ENCODE measurements at regions not wholly inside any gene's neighbourhood (a gene's known extent, or its start where the extent isn't known, plus 50 kb on each side); places are given as distances from the start of the nearest gene placed in this dataset.

DNA sequence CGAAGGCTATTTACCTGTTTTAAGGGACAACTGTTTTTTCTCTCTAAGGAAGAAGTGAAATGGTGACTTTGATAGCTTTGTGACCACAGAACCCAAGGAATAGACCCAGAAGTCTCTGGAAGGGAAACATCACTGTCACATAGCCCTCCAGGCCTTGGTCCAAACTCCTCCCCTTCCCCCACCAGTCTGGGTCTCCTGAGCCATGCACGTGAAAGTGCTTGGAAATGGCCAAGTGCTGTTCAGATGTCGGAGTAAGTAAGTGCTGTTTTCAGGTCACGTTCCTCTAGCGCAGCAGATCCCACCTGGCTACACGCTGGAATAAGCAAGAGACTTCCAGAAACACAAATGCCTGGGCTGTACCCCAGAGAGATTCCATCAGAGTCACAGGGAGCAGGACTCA is 73.0 kb upstream of the AFF3 start:
- Histone ChIP-seq H3K4me2 (ENCODE audit: low read length) (no peak overlapping the region), H3K36me3 (replicated peaks; ENCODE audit: low read depth, low read length) (no peaks in the 10 kb centered on the region), H3K9ac (ENCODE audit: low read length) (no peak overlapping the region), H2AFZ (ENCODE audit: low read depth, low read length) (no peak overlapping the region), H3K79me2 (ENCODE audit: low read length) (no peaks in the 10 kb centered on the region), H3K4me1 (ENCODE audit: low read length) (no peaks in the 10 kb centered on the region), H3K27me3 (ENCODE audit: low read depth, low read length) (0 out of 2 replicates have a peak, but pooled peaks cover 3% of the 10 kb centered on the region), H3K4me3 (ENCODE audit: low read length) (no peak overlapping the region), H4K20me1 (ENCODE audit: insufficient read depth, low read length) (no peaks in the 10 kb centered on the region), H3K27ac (ENCODE audit: low read length) (no peak overlapping the region), H3K9me3 (ENCODE audit: insufficient read depth, low read length) (no peaks in the 10 kb centered on the region)
- TF ChIP-seq, protein P1, sequence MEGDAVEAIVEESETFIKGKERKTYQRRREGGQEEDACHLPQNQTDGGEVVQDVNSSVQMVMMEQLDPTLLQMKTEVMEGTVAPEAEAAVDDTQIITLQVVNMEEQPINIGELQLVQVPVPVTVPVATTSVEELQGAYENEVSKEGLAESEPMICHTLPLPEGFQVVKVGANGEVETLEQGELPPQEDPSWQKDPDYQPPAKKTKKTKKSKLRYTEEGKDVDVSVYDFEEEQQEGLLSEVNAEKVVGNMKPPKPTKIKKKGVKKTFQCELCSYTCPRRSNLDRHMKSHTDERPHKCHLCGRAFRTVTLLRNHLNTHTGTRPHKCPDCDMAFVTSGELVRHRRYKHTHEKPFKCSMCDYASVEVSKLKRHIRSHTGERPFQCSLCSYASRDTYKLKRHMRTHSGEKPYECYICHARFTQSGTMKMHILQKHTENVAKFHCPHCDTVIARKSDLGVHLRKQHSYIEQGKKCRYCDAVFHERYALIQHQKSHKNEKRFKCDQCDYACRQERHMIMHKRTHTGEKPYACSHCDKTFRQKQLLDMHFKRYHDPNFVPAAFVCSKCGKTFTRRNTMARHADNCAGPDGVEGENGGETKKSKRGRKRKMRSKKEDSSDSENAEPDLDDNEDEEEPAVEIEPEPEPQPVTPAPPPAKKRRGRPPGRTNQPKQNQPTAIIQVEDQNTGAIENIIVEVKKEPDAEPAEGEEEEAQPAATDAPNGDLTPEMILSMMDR (IDR thresholded peaks at IDR 0.05; ENCODE audit: low read depth, low read length): no peak
- TF ChIP-seq EZH2phosphoT487 (IDR thresholded peaks at IDR 0.05; ENCODE audit: low read depth): no peak

DNA sequence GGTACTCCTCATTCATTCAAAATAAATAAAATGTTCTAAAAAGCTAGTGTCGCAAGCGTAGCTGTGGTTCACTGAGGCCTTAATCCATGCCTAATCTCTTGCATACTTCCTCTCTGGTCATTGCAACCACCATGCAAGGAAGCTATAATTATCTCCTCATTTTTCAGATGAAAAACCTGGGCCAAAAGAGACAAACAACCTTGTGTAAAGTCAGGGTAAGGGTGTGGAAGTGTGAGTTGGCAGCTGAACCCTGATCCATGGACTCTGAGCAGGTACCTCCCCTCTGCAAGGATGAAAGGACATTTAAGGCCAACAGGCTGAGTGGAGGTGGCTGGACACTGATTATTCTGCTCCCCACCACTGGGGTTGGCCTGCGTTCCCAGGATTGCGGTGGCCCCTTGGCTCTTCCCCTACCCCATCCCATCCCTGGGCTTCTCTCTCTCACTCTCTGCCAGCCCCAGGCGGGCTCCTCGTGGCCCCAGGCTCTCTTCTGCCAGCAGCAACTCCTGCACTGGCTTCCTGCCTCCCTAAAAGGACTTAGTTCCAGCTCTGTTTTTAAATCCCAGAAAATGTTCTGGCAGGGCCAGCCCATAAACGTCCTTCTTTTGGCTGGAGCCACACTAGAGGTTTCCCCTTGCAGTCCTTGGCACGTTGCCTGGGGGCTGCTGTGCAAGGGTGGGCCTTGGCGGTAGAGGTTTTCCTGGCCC is 72.0 kb upstream of the AFF3 start:
- Histone ChIP-seq H3K27ac (ENCODE audit: low read length) (no peak overlapping the region), H3K27me3 (ENCODE audit: low read depth, low read length) (0 out of 2 replicates have a peak, but pooled peaks cover 6% of the 10 kb centered on the region), H3K36me3 (replicated peaks; ENCODE audit: low read depth, low read length) (no peaks in the 10 kb centered on the region), H3K9ac (ENCODE audit: low read length) (no peak overlapping the region), H3K9me3 (ENCODE audit: insufficient read depth, low read length) (no peaks in the 10 kb centered on the region), H2AFZ (ENCODE audit: low read depth, low read length) (no peak overlapping the region), H3K4me1 (ENCODE audit: low read length) (no peaks in the 10 kb centered on the region), H4K20me1 (ENCODE audit: insufficient read depth, low read length) (no peaks in the 10 kb centered on the region), H3K4me3 (ENCODE audit: low read length) (no peak overlapping the region), H3K79me2 (ENCODE audit: low read length) (no peaks in the 10 kb centered on the region), H3K4me2 (ENCODE audit: low read length) (no peak overlapping the region)
- TF ChIP-seq EZH2phosphoT487 (IDR thresholded peaks at IDR 0.05; ENCODE audit: low read depth): no peak
- TF ChIP-seq, protein P1 (IDR thresholded peaks at IDR 0.05; ENCODE audit: low read depth, low read length): no peak

DNA sequence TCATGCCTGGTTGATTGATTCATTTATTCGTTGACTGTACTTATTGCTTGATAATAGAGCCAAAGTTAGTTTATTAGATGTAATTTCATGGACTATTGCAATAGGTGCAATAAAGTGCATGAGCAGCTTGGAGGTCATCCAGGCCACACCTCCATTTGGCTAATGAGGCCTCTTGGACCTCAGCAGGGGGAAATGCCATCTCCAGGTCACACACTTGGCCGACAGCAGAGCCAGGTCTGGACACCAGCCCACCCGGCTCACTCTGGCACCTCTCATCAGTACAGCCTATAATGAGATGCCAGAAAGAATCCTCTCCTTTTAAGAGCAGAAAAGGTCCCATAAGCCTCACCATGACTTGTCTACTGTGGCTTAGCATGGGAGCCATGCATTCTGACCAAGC is 71.2 kb upstream of the AFF3 start:
- Histone ChIP-seq H3K4me2 (ENCODE audit: low read length) (no peak overlapping the region), H3K9me3 (ENCODE audit: insufficient read depth, low read length) (no peaks in the 10 kb centered on the region), H3K79me2 (ENCODE audit: low read length) (no peaks in the 10 kb centered on the region), H3K9ac (ENCODE audit: low read length) (no peak overlapping the region), H3K36me3 (replicated peaks; ENCODE audit: low read depth, low read length) (no peaks in the 10 kb centered on the region), H3K4me3 (ENCODE audit: low read length) (no peak overlapping the region), H4K20me1 (ENCODE audit: insufficient read depth, low read length) (no peaks in the 10 kb centered on the region), H3K4me1 (ENCODE audit: low read length) (no peaks in the 10 kb centered on the region), H3K27me3 (ENCODE audit: low read depth, low read length) (0 out of 2 replicates have a peak, but pooled peaks cover 6% of the 10 kb centered on the region), H2AFZ (ENCODE audit: low read depth, low read length) (no peak overlapping the region), H3K27ac (ENCODE audit: low read length) (no peak overlapping the region)
- no peak for TF ChIP-seq EZH2phosphoT487 (IDR thresholded peaks at IDR 0.05; ENCODE audit: low read depth)
- TF ChIP-seq, protein P1 (IDR thresholded peaks at IDR 0.05; ENCODE audit: low read depth, low read length): no peak

DNA sequence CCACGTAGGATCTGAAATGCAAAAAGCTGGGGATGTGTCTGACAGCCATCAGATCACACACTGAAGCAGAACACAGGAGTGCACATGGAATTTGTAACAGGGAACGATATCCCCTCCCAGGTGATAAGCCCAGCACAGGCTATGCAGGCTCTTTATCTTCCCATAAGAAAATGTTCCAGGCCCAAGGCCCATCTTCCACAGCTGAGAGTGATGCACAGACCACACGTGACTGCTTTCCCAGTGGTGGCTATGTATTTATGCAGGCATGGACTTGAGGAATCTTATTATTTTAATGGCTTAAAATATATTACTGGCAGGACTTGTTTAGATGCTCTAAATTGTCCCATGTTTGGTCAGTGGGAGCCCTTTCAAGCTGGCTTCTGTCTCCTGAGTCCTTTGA is 70.5 kb upstream of the AFF3 start:
- no peaks in the 10 kb centered on the region for H4K20me1 ChIP-seq (ENCODE audit: insufficient read depth, low read length)
- no peak overlapping the region for H2AFZ ChIP-seq (ENCODE audit: low read depth, low read length)
- 0 out of 2 replicates have a peak, but pooled peaks cover 6% of the 10 kb centered on the region for H3K27me3 ChIP-seq (ENCODE audit: low read depth, low read length)
- no peaks in the 10 kb centered on the region for H3K9me3 ChIP-seq (ENCODE audit: insufficient read depth, low read length)
- no peak overlapping the region for H3K4me2 ChIP-seq (ENCODE audit: low read length)
- H3K79me2 ChIP-seq (ENCODE audit: low read length): no peaks in the 10 kb centered on the region
- H3K4me3 ChIP-seq (ENCODE audit: low read length): no peak overlapping the region
- TF ChIP-seq, protein P1 (IDR thresholded peaks at IDR 0.05; ENCODE audit: low read depth, low read length): no peak
- TF ChIP-seq EZH2phosphoT487 (IDR thresholded peaks at IDR 0.05; ENCODE audit: low read depth): no peak
- H3K9ac ChIP-seq (ENCODE audit: low read length): no peak overlapping the region
- no peak overlapping the region for H3K27ac ChIP-seq (ENCODE audit: low read length)
- H3K36me3 ChIP-seq (replicated peaks; ENCODE audit: low read depth, low read length): no peaks in the 10 kb centered on the region
- no peaks in the 10 kb centered on the region for H3K4me1 ChIP-seq (ENCODE audit: low read length)

Measured in OCI-LY3 (cell line).